Esophagus muscularis mucosa (tissue), 4 donors: ENCODE measurements at regions not wholly inside any gene's neighbourhood (a gene's known extent, or its start where the extent isn't known, plus 50 kb on each side); places are given as distances from the start of the nearest gene placed in this dataset.

Experiments
- DNase-seq: peaks from one replicate; pipeline ENCODE4 v3.0.0-alpha.2; 2017; ENCODE audit errors: extremely low spot score
- H3K27ac ChIP-seq, 4 donors: fragments of 200-600 bp; sonication (generic); replicated peaks in 1 of 4; 1 replicate in 3 of 4; 2 replicates in 1 of 4; pipeline ENCODE4 v1.5.1; 2016 to 2019; ENCODE audit warnings: mild to moderate bottlenecking in 1 of 4
- H3K27me3 ChIP-seq, 4 donors: fragments of 200-600 bp; sonication (generic); one replicate each; pipeline versions ENCODE4 v1.5.1 to v1.6.0; 2016 to 2019
- H3K36me3 ChIP-seq, 4 donors: fragments of 200-600 bp; sonication (generic); one replicate each; pipeline ENCODE4 v1.5.1; 2016 to 2019
- H3K4me1 ChIP-seq, 4 donors: fragments of 200-600 bp; sonication (generic); one replicate each; pipeline ENCODE4 v1.5.1; 2016 to 2019
- H3K4me3 ChIP-seq, 4 donors: fragments of 200-600 bp; sonication (generic); 1 replicate in 2 of 4; 2 replicates in 2 of 4; pipeline ENCODE4 v1.5.1; 2016 to 2019; ENCODE audit warnings: mild to moderate bottlenecking in 4 of 4, moderate library complexity in 1 of 4
- H3K9me3 ChIP-seq, 4 donors: fragments of 200-600 bp; sonication (generic); 1 replicate in 3 of 4; 2 replicates in 1 of 4; pipeline ENCODE4 v1.5.1; 2016 to 2019
- CTCF ChIP-seq, 3 experiments: fragments of 200-600 bp in 2 of 3; fragments of 450-650 bp in 1 of 3; sonication (generic) in 2 of 3; IDR thresholded peaks; one replicate each; pipeline ENCODE4 v1.5.1; 2017 to 2019; ENCODE audit warnings: antibody characterized with exemption in 3 of 3, mild to moderate bottlenecking in 2 of 3, moderate library complexity in 1 of 3
- EP300 ChIP-seq: sonication (generic); formaldehyde crosslinking; IDR thresholded peaks from one replicate; pipeline ENCODE4 v1.6.1; 2017; ENCODE audit warnings: antibody characterized with exemption
- POLR2A ChIP-seq: fragments of 450-650 bp; IDR thresholded peaks from one replicate; pipeline ENCODE4 v1.6.1; 2017; ENCODE audit warnings: antibody characterized with exemption, moderate library complexity, mild to moderate bottlenecking, low read depth
- POLR2AphosphoS5 ChIP-seq, 2 donors: sonication (generic); formaldehyde crosslinking; IDR thresholded peaks; one replicate each; pipeline ENCODE4 v1.6.1; 2017; ENCODE audit warnings: antibody characterized with exemption in 2 of 2
- WGBS: methylation state at CpG from one replicate; pipeline ENCODE4 v1.1.5; 2018; 5-methylcytosine and 5-hydroxymethylcytosine counted together
- intact Hi-C: fragments of 100-400 bp; cut with DNase I; formaldehyde crosslinking; loops from one replicate; pipeline ENCODE4 v1.15.1; 2023

GRCh38 chr6:6997263-6998193, 110.2 kb upstream of the RREB1 start:
- TF ChIP-seq EP300 (no peak), POLR2AphosphoS5 (IDR thresholded peaks at IDR 0.05) (no peak), POLR2A (no peak), CTCF (IDR thresholded peaks at IDR 0.05) (no peak)
- Histone ChIP-seq H3K36me3 (no peaks in the 10 kb centered on the region), H3K4me1 (peaks cover 0 to 10% (median 0%) of the 10 kb centered on the region in 4 donors), H3K4me3 (no peak overlapping the region), H3K9me3 (no peaks in the 10 kb centered on the region), H3K27ac (no peak overlapping the region), H3K27me3 (no peaks in the 10 kb centered on the region)
- no peak for DNase-seq
- 65% methylated on average over 11 of the region's 11 CpGs for WGBS
- intact Hi-C loops, result no loop called here

GRCh38 chr6:6998194-6998569, 109.6 kb upstream of the RREB1 start:
- TF ChIP-seq POLR2A, result no peak
- no peak for TF ChIP-seq POLR2AphosphoS5 (IDR thresholded peaks at IDR 0.05)
- TF ChIP-seq EP300, result no peak
- TF ChIP-seq CTCF (IDR thresholded peaks at IDR 0.05), result no peak
- Histone ChIP-seq H3K4me3 (no peak overlapping the region), H3K4me1 (peaks cover 0 to 10% (median 0%) of the 10 kb centered on the region in 4 donors), H3K27me3 (no peaks in the 10 kb centered on the region), H3K27ac (no peak overlapping the region), H3K36me3 (no peaks in the 10 kb centered on the region), H3K9me3 (no peaks in the 10 kb centered on the region)
- DNase-seq, result no peak
- intact Hi-C loops, result no loop called here
- WGBS, result 62% methylated on average over 6 of the region's 6 CpGs

- H3K36me3 ChIP-seq, result no peaks in the 10 kb centered on the region
- 89% methylated on average over 3 of the region's 3 CpGs for WGBS
- H3K9me3 ChIP-seq, result no peaks in the 10 kb centered on the region
- H3K27me3 ChIP-seq, result no peaks in the 10 kb centered on the region
- H3K4me1 ChIP-seq, result no peaks in the 10 kb centered on the region
- no peak overlapping the region for H3K4me3 ChIP-seq
- no peak for DNase-seq
- H3K27ac ChIP-seq, result no peak overlapping the region
- TF ChIP-seq POLR2A, result no peak
- no peak for TF ChIP-seq POLR2AphosphoS5 (IDR thresholded peaks at IDR 0.05)
- no peak for TF ChIP-seq CTCF (IDR thresholded peaks at IDR 0.05)
- no peak for TF ChIP-seq EP300
- intact Hi-C loops, result no loop called here
These were observed 106.7 kb upstream of the RREB1 start for GRCh38 chr6:7000825-7001777.

GRCh38 chr6:7003041-7003440, 104.7 kb upstream of the RREB1 start:
- TF ChIP-seq POLR2A (no peak), EP300 (no peak), CTCF (IDR thresholded peaks at IDR 0.05) (no peak), POLR2AphosphoS5 (IDR thresholded peaks at IDR 0.05) (no peak)
- intact Hi-C loops, result no loop called here
- Histone ChIP-seq H3K27ac (no peak overlapping the region), H3K36me3 (no peaks in the 10 kb centered on the region), H3K4me1 (no peaks in the 10 kb centered on the region), H3K27me3 (no peaks in the 10 kb centered on the region), H3K9me3 (no peaks in the 10 kb centered on the region), H3K4me3 (no peak overlapping the region)
- DNase-seq, result no peak
- over 99% methylated on average over 8 of the region's 9 CpGs for WGBS
